ENCODE measurements at regions not wholly inside any gene's neighbourhood (a gene's known extent, or its start where the extent isn't known, plus 50 kb on each side); places are given as distances from the start of the nearest gene placed in this dataset.

DNA sequence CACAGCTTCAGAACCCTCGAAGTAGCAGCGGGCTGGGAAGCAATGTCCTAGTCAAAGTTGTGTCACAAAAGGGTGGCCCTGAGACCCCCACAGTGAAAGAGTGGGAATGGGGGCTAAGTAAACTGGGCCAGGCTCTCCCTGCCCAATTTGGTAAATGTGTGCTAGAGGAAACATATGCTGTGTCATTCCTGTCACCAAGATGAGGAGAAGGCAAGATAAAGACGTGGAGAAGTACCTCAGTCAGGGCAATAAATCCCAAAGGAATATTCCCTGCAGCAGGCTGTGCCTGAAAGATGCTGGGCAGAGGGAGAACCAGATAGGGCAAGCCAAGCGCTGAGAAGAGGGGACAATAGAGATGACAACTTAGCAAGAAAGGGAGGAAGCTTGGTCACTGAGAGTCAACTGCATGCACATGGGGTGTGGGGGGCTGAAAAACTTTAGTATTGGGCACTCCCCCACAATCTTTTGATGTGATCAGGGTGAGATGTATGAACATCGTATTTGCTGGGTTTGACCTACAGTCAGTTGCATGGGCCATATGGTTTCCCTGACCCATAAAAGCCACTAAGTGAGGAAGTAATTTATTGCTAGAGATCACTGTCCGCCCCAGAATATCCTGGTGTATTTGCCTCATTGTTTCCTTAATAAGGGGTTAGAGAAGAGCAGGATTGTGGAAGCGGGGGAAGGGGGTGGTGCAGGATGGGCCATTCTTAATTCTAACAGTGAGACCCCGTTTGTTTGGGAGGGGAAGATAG lies 49.9 kb upstream of the CXCR4 start:
- no peak overlapping the region for H3K4me3 ChIP-seq
- 30% methylated on average over 7 of the region's 8 CpGs for WGBS (ENCODE audit: missing lambda C conversion rate)
- POLR2A ChIA-PET, result no interaction called here

More for the DNA sequence above, 49.9 kb upstream of the CXCR4 start:
- DNase-seq (ENCODE audit: low read depth in 1 of 2, low spot score in 1 of 2) (no peak), ATAC-seq (no peak), FAIRE-seq (no peak)
- no peaks in the 10 kb centered on the region for H3K9me3 ChIP-seq
- H3K4me2 ChIP-seq, result no peak overlapping the region
- no peak for TF ChIP-seq RCOR1 (IDR thresholded peaks at IDR 0.05; ENCODE audit: low read depth, low read length)
- no peak for TF ChIP-seq BHLHE40 (IDR thresholded peaks at IDR 0.05; ENCODE audit: low read depth, low read length)
- TF ChIP-seq FOSL2 (IDR thresholded peaks at IDR 0.05), result no peak
- no peak for TF ChIP-seq FOSL2 (CRISPR knock-in tag; IDR thresholded peaks at IDR 0.05)
- TF ChIP-seq MAZ (IDR thresholded peaks at IDR 0.05; ENCODE audit: borderline replicate concordance, low read depth, low read length), result no peak
- no peak for TF ChIP-seq KDM1A (IDR thresholded peaks at IDR 0.05; ENCODE audit: low read depth)
- no peak for TF ChIP-seq MAFK (IDR thresholded peaks at IDR 0.05; ENCODE audit: partially characterized antibody)
- no peak for TF ChIP-seq HEYL (CRISPR knock-in tag; IDR thresholded peaks at IDR 0.05)
- TF ChIP-seq, protein P1, sequence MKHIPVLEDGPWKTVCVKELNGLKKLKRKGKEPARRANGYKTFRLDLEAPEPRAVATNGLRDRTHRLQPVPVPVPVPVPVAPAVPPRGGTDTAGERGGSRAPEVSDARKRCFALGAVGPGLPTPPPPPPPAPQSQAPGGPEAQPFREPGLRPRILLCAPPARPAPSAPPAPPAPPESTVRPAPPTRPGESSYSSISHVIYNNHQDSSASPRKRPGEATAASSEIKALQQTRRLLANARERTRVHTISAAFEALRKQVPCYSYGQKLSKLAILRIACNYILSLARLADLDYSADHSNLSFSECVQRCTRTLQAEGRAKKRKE (CRISPR knock-in tag; IDR thresholded peaks at IDR 0.05; ENCODE audit: low read depth), result no peak
- no peak for TF ChIP-seq JUN (IDR thresholded peaks at IDR 0.05)
- no peak for TF ChIP-seq JUNB (IDR thresholded peaks at IDR 0.05)
- TF ChIP-seq, protein P2, sequence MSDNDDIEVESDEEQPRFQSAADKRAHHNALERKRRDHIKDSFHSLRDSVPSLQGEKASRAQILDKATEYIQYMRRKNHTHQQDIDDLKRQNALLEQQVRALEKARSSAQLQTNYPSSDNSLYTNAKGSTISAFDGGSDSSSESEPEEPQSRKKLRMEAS (IDR thresholded peaks at IDR 0.05), result no peak
- CTCF ChIA-PET, result no interaction called here
- H3K4me1 ChIP-seq, result no peaks in the 10 kb centered on the region
- H3K27ac ChIP-seq, result no peak overlapping the region

Measured in A549 (cell line).